PFSK-1 (cell line): ENCODE measurements at regions not wholly inside any gene's neighbourhood (a gene's known extent, or its start where the extent isn't known, plus 50 kb on each side); places are given as distances from the start of the nearest gene placed in this dataset.

Source experiments
- FOXP2 ChIP-seq: optimal IDR thresholded peaks from 2 replicates; pipeline ENCODE3; 2011; ENCODE audit warnings: borderline replicate concordance, control low read depth, inconsistent platforms; ENCODE audit not compliant: insufficient read depth; ENCODE audit errors: extremely low read length, extremely low read depth
- POLR2AphosphoS5 ChIP-seq: IDR thresholded peaks from 2 replicates; pipeline ENCODE4 v1.6.1; 2012; ENCODE audit warnings: low read depth, mild to moderate bottlenecking, control low read depth, low read length, moderate library complexity
- SIN3A ChIP-seq: IDR thresholded peaks from 2 replicates; pipeline ENCODE4 v1.6.1; 2012; ENCODE audit warnings: mild to moderate bottlenecking, low read length, moderate library complexity, borderline replicate concordance; ENCODE audit not compliant: insufficient read depth
- TAF1 ChIP-seq: IDR thresholded peaks from 2 replicates; pipeline ENCODE4 v1.6.1; 2012; ENCODE audit warnings: low read length, control low read depth, borderline replicate concordance; ENCODE audit not compliant: insufficient read depth
- TF ChIP-seq, protein P1 (sequence below), 2 experiments: IDR thresholded peaks; 2 replicates each; pipeline versions ENCODE4 v1.6.1 to v1.8.0; 2011 to 2012; ENCODE audit warnings: low read depth in 2 of 2, low read length in 2 of 2, control low read depth in 1 of 2, inconsistent platforms in 1 of 2, mild to moderate bottlenecking in 1 of 2, moderate library complexity in 1 of 2; ENCODE audit not compliant: insufficient read depth in 1 of 2

DNA sequence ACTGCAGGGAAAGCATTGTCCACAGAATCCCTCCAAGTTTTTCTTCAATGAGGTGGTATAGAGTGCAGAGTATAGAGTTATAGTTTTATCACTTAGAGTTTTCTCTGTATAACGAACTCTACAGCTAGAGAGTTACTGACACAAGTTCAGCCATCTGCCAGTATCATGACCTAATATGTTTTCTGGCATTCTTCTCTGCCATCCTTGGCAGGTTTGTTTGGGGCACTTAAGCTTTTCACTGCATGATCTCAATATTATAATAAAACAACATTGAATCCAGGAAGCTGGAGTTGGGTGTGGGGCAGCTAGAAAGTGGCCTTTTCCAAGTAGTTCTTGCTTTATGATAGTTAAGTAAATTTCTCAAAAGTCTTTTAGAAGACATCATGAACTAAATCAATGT is 743.5 kb upstream of the ARPP21 start:
- TF ChIP-seq SIN3A (no peak), TAF1 (no peak), FOXP2 (no peak), POLR2AphosphoS5 (no peak)
- TF ChIP-seq, protein P1, sequence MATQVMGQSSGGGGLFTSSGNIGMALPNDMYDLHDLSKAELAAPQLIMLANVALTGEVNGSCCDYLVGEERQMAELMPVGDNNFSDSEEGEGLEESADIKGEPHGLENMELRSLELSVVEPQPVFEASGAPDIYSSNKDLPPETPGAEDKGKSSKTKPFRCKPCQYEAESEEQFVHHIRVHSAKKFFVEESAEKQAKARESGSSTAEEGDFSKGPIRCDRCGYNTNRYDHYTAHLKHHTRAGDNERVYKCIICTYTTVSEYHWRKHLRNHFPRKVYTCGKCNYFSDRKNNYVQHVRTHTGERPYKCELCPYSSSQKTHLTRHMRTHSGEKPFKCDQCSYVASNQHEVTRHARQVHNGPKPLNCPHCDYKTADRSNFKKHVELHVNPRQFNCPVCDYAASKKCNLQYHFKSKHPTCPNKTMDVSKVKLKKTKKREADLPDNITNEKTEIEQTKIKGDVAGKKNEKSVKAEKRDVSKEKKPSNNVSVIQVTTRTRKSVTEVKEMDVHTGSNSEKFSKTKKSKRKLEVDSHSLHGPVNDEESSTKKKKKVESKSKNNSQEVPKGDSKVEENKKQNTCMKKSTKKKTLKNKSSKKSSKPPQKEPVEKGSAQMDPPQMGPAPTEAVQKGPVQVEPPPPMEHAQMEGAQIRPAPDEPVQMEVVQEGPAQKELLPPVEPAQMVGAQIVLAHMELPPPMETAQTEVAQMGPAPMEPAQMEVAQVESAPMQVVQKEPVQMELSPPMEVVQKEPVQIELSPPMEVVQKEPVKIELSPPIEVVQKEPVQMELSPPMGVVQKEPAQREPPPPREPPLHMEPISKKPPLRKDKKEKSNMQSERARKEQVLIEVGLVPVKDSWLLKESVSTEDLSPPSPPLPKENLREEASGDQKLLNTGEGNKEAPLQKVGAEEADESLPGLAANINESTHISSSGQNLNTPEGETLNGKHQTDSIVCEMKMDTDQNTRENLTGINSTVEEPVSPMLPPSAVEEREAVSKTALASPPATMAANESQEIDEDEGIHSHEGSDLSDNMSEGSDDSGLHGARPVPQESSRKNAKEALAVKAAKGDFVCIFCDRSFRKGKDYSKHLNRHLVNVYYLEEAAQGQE (IDR thresholded peaks at IDR 0.05; ENCODE audit: insufficient read depth in 1 of 2, low read depth in 2 of 2, low read length in 2 of 2) = no peak

DNA sequence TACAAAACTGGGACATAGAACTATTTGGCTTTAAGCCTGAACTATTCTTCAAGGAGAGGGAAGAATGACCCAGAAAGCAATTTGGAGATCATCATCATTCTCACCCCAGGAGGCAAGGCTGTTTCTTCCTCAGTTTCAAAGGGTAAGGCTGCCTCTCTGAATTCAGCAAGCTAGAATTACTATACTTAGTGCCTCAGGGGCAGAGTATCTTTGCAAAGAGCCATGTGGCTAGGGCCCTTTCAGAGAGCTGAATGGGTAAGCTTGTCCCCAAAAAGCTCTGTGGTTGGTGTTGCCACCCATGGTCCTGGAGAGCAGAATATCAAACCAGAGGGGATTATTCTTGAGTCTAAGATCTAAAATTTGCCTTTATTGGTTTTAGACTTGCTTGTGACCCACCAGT is 720.3 kb upstream of the ARPP21 start:
- TF ChIP-seq SIN3A (no peak), FOXP2 (no peak), TAF1 (no peak), POLR2AphosphoS5 (no peak)
- TF ChIP-seq, protein P1 (IDR thresholded peaks at IDR 0.05; ENCODE audit: insufficient read depth in 1 of 2, low read depth in 2 of 2, low read length in 2 of 2) = no peak

DNA sequence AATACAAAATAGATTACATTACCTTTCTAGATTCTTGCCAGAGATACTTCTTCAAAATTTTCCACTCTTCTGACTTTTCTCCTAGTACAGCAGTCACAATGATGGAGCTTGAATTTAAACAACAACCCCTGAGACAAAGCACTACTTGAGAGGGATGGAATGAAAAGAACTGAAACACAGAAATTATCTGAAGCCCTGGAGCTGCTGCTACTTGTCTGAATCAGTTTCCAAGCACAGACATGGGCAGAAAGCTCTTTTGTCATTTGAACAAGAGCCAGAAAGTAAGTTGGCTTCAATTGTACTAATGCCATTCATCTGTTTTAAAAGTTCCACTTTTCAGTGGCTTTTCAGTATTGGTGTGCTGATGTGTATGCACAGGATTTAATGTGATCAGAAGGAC is 718.5 kb upstream of the ARPP21 start:
- no peak for TF ChIP-seq SIN3A
- TF ChIP-seq POLR2AphosphoS5 = no peak
- TF ChIP-seq TAF1 = no peak

DNA sequence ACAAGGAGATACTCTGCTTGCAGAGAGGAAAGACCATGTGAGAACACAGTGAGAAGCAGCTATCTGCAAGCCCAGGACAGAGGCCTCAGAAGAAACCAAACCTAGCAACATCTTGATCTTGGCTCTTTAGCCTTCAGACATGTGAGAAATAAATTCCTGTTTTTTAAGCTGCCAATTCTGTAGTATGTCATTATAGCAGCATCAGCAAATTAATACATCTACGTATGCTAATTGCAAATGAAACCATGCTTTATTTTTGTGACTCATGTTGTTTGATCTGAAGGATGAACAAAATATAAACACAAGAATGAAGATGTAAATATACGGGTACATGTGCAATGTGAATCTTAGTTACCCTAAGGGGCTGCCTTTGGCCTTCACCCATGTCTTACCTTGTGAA is 714.4 kb upstream of the ARPP21 start:
- no peak for TF ChIP-seq POLR2AphosphoS5
- no peak for TF ChIP-seq FOXP2
- TF ChIP-seq, protein P1 (IDR thresholded peaks at IDR 0.05; ENCODE audit: insufficient read depth in 1 of 2, low read depth in 2 of 2, low read length in 2 of 2) = no peak
- TF ChIP-seq TAF1 = no peak
- no peak for TF ChIP-seq SIN3A

DNA sequence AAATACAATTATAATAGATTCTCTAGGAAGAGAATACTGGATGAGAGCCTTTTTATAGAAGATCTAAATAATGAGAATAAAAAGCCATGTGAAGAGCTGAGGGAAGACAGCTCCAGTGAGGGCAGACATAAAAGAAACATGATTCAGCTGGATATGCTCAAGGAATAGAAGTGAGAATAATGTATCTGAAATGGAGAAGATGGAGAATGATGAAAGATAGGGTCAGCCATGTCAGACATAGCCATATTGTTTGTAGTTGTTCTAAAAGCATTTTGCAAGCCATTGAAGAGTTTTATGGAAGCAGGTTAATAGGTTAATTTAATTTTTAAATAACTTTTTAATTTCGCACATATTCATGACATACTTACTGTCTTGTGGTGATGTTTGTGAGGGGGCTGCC is 713.5 kb upstream of the ARPP21 start:
- TF ChIP-seq POLR2AphosphoS5 = no peak
- no peak for TF ChIP-seq FOXP2
- no peak for TF ChIP-seq TAF1
- TF ChIP-seq, protein P1 (IDR thresholded peaks at IDR 0.05; ENCODE audit: insufficient read depth in 1 of 2, low read depth in 2 of 2, low read length in 2 of 2) = no peak
- TF ChIP-seq SIN3A = no peak
